ENCODE measurements at regions not wholly inside any gene's neighbourhood (a gene's known extent, or its start where the extent isn't known, plus 50 kb on each side); places are given as distances from the start of the nearest gene placed in this dataset.

DNA sequence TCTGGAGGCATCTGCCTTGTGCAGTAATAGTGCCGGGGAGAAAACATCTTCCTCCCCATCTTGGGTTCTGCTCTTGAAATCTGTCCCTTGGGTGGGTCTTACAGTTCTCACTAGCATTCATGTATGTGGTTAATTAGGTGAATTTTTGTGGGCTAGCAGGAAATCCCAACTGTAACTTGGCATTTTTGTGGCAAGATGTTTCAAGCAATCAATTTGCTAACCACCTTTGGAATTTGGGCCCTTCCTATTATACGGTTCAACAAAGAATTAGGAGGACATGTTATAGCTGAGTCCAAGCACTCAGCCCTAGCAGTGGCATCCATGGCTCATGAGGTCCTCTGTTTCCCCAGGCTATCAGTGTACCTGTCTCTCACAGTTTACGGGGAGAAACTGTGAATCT lies 89.1 kb upstream of the MTNR1B start:
- POLR2A ChIA-PET = no interaction called here
- no peaks in the 10 kb centered on the region for H3K9me3 Mint-ChIP-seq (ENCODE audit: unreplicated experiment)
- CTCF ChIA-PET = interaction anchor here (1.0 kb wide), 1 partner anchor 10 kb away, joined by 3 read pairs; no protein-coding TSS in a partner anchor
- H3K4me3 Mint-ChIP-seq (ENCODE audit: unreplicated experiment) = no peak overlapping the region
- H3K36me3 Mint-ChIP-seq (ENCODE audit: insufficient read depth, unreplicated experiment) = no peaks in the 10 kb centered on the region
- no peaks in the 10 kb centered on the region for H3K27me3 Mint-ChIP-seq (ENCODE audit: insufficient read depth, unreplicated experiment)
- BruUV-seq (replicated peaks) = no TSS peak
- intact Hi-C loops (cut with micrococcal nuclease) = no loop called here
- no peak for DNase-seq (ENCODE audit: unreplicated experiment)
- TF ChIP-seq, protein P1, sequence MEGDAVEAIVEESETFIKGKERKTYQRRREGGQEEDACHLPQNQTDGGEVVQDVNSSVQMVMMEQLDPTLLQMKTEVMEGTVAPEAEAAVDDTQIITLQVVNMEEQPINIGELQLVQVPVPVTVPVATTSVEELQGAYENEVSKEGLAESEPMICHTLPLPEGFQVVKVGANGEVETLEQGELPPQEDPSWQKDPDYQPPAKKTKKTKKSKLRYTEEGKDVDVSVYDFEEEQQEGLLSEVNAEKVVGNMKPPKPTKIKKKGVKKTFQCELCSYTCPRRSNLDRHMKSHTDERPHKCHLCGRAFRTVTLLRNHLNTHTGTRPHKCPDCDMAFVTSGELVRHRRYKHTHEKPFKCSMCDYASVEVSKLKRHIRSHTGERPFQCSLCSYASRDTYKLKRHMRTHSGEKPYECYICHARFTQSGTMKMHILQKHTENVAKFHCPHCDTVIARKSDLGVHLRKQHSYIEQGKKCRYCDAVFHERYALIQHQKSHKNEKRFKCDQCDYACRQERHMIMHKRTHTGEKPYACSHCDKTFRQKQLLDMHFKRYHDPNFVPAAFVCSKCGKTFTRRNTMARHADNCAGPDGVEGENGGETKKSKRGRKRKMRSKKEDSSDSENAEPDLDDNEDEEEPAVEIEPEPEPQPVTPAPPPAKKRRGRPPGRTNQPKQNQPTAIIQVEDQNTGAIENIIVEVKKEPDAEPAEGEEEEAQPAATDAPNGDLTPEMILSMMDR (IDR thresholded peaks at IDR 0.05; ENCODE audit: unreplicated experiment) = no peak
- peaks cover 7% of the 10 kb centered on the region for H3K4me1 Mint-ChIP-seq (ENCODE audit: insufficient read depth, unreplicated experiment)
- no peak overlapping the region for H3K27ac Mint-ChIP-seq (ENCODE audit: low read depth, unreplicated experiment)

DNA sequence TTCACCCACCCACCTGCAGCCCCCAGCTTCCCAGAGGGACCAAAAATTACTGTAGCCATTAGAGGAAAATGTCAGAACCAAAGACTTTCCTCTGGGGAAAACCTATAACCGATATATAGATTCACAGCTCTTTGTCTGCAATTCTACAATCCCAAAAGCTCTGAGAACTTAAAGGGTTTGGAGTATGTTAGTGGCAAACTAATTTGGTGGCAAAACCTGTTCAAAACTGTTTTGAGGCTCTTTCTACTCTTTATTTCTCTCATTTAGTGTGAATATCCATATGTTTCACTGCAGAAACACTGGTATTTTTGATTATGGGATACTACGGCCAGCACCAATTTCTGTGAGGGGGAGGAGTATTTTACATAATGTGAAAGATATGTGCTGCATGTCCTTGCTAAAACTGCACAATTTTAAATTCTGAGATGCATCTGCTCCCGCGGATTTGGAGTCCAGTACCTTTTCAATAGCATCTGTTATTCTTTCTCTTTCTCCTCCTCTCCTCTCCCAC lies 87.5 kb upstream of the MTNR1B start:
- H3K9me3 Mint-ChIP-seq (ENCODE audit: unreplicated experiment) = no peaks in the 10 kb centered on the region
- intact Hi-C loops (cut with micrococcal nuclease) = no loop called here
- H3K4me1 Mint-ChIP-seq (ENCODE audit: insufficient read depth, unreplicated experiment) = peaks cover 2% of the 10 kb centered on the region
- CTCF ChIA-PET = interaction anchor here (1.0 kb wide), 2 partner anchors 146 to 1386 kb away, joined by 4 to 5 read pairs; no protein-coding TSS in a partner anchor
- no peak overlapping the region for H3K4me3 Mint-ChIP-seq (ENCODE audit: unreplicated experiment)
- H3K36me3 Mint-ChIP-seq (ENCODE audit: insufficient read depth, unreplicated experiment) = no peaks in the 10 kb centered on the region
- no TSS peak for BruUV-seq (replicated peaks)
- H3K27me3 Mint-ChIP-seq (ENCODE audit: insufficient read depth, unreplicated experiment) = no peaks in the 10 kb centered on the region
- TF ChIP-seq, protein P1 (IDR thresholded peaks at IDR 0.05; ENCODE audit: unreplicated experiment) = no peak
- POLR2A ChIA-PET = interaction anchor here (0.9 kb wide), 1 partner anchor 10 kb away, joined by 3 read pairs; no protein-coding TSS in a partner anchor
- no peak overlapping the region for H3K27ac Mint-ChIP-seq (ENCODE audit: low read depth, unreplicated experiment)
- no peak for DNase-seq (ENCODE audit: unreplicated experiment)

DNA sequence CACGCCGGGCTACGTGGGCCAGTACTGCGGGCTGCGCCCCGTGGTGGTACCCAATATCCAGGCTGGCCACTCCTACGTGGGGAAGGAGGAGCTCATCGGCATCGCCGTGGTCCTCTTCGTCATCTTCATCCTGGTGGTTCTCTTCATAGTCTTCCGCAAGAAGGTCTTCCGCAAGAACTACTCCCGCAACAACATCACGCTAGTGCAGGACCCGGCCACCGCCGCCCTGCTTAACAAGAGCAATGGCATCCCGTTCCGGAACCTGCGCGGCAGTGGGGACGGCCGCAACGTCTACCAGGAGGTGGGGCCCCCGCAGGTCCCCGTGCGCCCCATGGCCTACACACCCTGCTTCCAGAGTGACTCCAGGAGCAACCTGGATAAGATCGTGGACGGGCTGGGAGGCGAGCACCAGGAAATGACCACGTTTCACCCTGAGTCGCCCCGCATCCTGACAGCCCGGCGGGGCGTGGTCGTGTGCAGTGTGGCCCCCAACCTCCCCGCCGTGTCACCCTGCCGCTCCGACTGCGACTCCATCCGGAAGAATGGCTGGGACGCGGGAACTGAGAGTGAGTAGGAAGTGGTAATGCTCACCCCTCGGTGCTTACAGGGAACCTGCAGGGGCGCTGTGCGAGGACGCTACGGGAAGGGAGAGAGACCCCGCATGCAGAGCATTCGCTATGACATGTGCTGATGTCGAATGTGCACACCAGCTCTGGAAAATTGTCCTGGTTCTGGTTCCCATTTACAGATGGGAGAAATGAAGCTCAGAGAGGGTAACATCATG lies 86.4 kb upstream of the MTNR1B start:
- Mint-ChIP-seq H3K36me3 (ENCODE audit: insufficient read depth, unreplicated experiment) (no peaks in the 10 kb centered on the region), H3K4me3 (ENCODE audit: unreplicated experiment) (no peak overlapping the region), H3K27me3 (ENCODE audit: insufficient read depth, unreplicated experiment) (no peaks in the 10 kb centered on the region), H3K4me1 (ENCODE audit: insufficient read depth, unreplicated experiment) (no peaks in the 10 kb centered on the region), H3K9me3 (ENCODE audit: unreplicated experiment) (no peaks in the 10 kb centered on the region), H3K27ac (ENCODE audit: low read depth, unreplicated experiment) (no peak overlapping the region)
- intact Hi-C loops (cut with micrococcal nuclease) = no loop called here
- CTCF ChIA-PET = interaction anchor here (0.6 to 1.2 kb wide), 2 partner anchors 240 to 554 kb away, joined by 3 read pairs; no protein-coding TSS in a partner anchor
- no peak for DNase-seq (ENCODE audit: unreplicated experiment)
- BruUV-seq (replicated peaks) = no TSS peak
- POLR2A ChIA-PET = no interaction called here
- TF ChIP-seq, protein P1 (IDR thresholded peaks at IDR 0.05; ENCODE audit: unreplicated experiment) = no peak

DNA sequence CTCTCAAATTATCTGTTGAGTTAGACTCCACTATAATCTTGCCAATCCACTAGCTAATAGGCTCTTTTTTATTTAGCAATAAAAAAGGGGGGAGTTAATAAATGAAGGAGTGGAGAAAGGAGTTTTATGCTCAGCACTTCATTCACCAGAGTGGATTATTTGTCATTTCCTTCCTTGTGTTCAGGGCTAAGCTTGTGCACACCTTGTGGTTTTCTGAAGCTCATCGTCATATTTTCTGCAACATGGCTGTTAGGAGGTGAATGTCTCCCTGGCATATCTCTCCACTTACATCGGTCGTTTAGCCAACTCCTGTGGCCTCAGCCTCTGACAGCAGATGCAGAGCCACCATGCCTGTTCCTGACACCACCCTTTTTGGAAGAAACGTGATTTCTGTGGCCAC lies 83.9 kb upstream of the MTNR1B start:
- intact Hi-C loops (cut with micrococcal nuclease) = loop anchor here (5.0 kb wide), 3 partner anchors 148 to 813 kb away; no protein-coding TSS in a partner anchor
- POLR2A ChIA-PET = interaction anchor here (0.6 kb wide), 1 partner anchor 170 kb away, joined by 3 read pairs; no protein-coding TSS in a partner anchor

More for the DNA sequence above, 83.9 kb upstream of the MTNR1B start:
- Mint-ChIP-seq H3K27ac (ENCODE audit: low read depth, unreplicated experiment) (no peak overlapping the region), H3K4me1 (ENCODE audit: insufficient read depth, unreplicated experiment) (no peaks in the 10 kb centered on the region), H3K9me3 (ENCODE audit: unreplicated experiment) (no peaks in the 10 kb centered on the region), H3K36me3 (ENCODE audit: insufficient read depth, unreplicated experiment) (no peaks in the 10 kb centered on the region), H3K27me3 (ENCODE audit: insufficient read depth, unreplicated experiment) (no peaks in the 10 kb centered on the region), H3K4me3 (ENCODE audit: unreplicated experiment) (no peak overlapping the region)
- no peak for DNase-seq (ENCODE audit: unreplicated experiment)
- CTCF ChIA-PET = interaction anchor here (0.5 to 3.5 kb wide), 35 partner anchors 9 to 1648 kb away, joined by 3 to 32 read pairs (median 4); no protein-coding TSS in a partner anchor
- no TSS peak for BruUV-seq (replicated peaks)
- TF ChIP-seq, protein P1 (IDR thresholded peaks at IDR 0.05; ENCODE audit: unreplicated experiment) = no peak
